ENCODE measurements at regions not wholly inside any gene's neighbourhood (a gene's known extent, or its start where the extent isn't known, plus 50 kb on each side); places are given as distances from the start of the nearest gene placed in this dataset.

- H3K4me1 Mint-ChIP-seq (ENCODE audit: insufficient read depth, unreplicated experiment): peaks cover 23% of the 10 kb centered on the region
- peak; percentile 38 for DNase-seq (ENCODE audit: unreplicated experiment)
- CTCF ChIA-PET: interaction anchor here (1.0 to 3.0 kb wide), 4 partner anchors 54 to 302 kb away, joined by 3 to 10 read pairs (median 6); no protein-coding TSS in a partner anchor
- no TSS peak for BruUV-seq (replicated peaks)
- intact Hi-C loops (cut with micrococcal nuclease): loop anchor here (2.0 kb wide), 1 partner anchor 301 kb away; no protein-coding TSS in a partner anchor
- H3K9me3 Mint-ChIP-seq (ENCODE audit: unreplicated experiment): no peaks in the 10 kb centered on the region
- no peak overlapping the region for H3K27ac Mint-ChIP-seq (ENCODE audit: low read depth, unreplicated experiment)
- no peak for TF ChIP-seq CTCF (IDR thresholded peaks at IDR 0.05; ENCODE audit: unreplicated experiment)
- H3K27me3 Mint-ChIP-seq (ENCODE audit: insufficient read depth, unreplicated experiment): no peaks in the 10 kb centered on the region
- no peaks in the 10 kb centered on the region for H3K36me3 Mint-ChIP-seq (ENCODE audit: insufficient read depth, unreplicated experiment)
- POLR2A ChIA-PET: no interaction called here
- H3K4me3 Mint-ChIP-seq (ENCODE audit: unreplicated experiment): no peak overlapping the region
Measured at GRCh38 chr6:100177956-100178355, 183.9 kb upstream of the MCHR2 start.

GRCh38 chr6:100176951-100177710 is 183.1 kb upstream of the MCHR2 start:
- H3K4me1 Mint-ChIP-seq (ENCODE audit: insufficient read depth, unreplicated experiment): peaks cover 24% of the 10 kb centered on the region
- intact Hi-C loops (cut with micrococcal nuclease): loop anchor here (2.0 kb wide), 1 partner anchor 302 kb away; no protein-coding TSS in a partner anchor
- H3K4me3 Mint-ChIP-seq (ENCODE audit: unreplicated experiment): no peak overlapping the region
- BruUV-seq (replicated peaks): no TSS peak
- H3K9me3 Mint-ChIP-seq (ENCODE audit: unreplicated experiment): no peaks in the 10 kb centered on the region
- ChIA-PET POLR2A (interaction anchor here (0.6 kb wide), 1 partner anchor 53 kb away, joined by 3 read pairs; no protein-coding TSS in a partner anchor), CTCF (interaction anchor here (0.7 to 3.0 kb wide), 16 partner anchors 14 to 303 kb away, joined by 3 to 11 read pairs (median 4); partner anchors contain the start of gene SIM1)
- no peaks in the 10 kb centered on the region for H3K27me3 Mint-ChIP-seq (ENCODE audit: insufficient read depth, unreplicated experiment)
- no peak for TF ChIP-seq CTCF (IDR thresholded peaks at IDR 0.05; ENCODE audit: unreplicated experiment)
- peak overlapping the region; percentile 88 for H3K27ac Mint-ChIP-seq (ENCODE audit: low read depth, unreplicated experiment)
- no peak for DNase-seq (ENCODE audit: unreplicated experiment)
- H3K36me3 Mint-ChIP-seq (ENCODE audit: insufficient read depth, unreplicated experiment): no peaks in the 10 kb centered on the region

GRCh38 chr6:100176311-100176950 is 182.4 kb upstream of the MCHR2 start:
- POLR2A ChIA-PET: interaction anchor here (0.6 to 1.2 kb wide), 2 partner anchors 54 to 55 kb away, joined by 3 read pairs; no protein-coding TSS in a partner anchor
- H3K27ac Mint-ChIP-seq (ENCODE audit: low read depth, unreplicated experiment): peak overlapping the region; percentile 88
- peak overlapping the region; percentile 23 for H3K4me3 Mint-ChIP-seq (ENCODE audit: unreplicated experiment)
- no peaks in the 10 kb centered on the region for H3K36me3 Mint-ChIP-seq (ENCODE audit: insufficient read depth, unreplicated experiment)
- BruUV-seq (replicated peaks): no TSS peak
- peak; percentile 62 for DNase-seq (ENCODE audit: unreplicated experiment)
- no peaks in the 10 kb centered on the region for H3K9me3 Mint-ChIP-seq (ENCODE audit: unreplicated experiment)
- CTCF ChIA-PET: interaction anchor here (0.6 to 3.0 kb wide), 18 partner anchors 13 to 477 kb away, joined by 3 to 11 read pairs (median 4); partner anchors contain the start of gene SIM1
- intact Hi-C loops (cut with micrococcal nuclease): loop anchor here (2.0 kb wide), 1 partner anchor 302 kb away; no protein-coding TSS in a partner anchor
- peak; percentile 27 for TF ChIP-seq CTCF (IDR thresholded peaks at IDR 0.05; ENCODE audit: unreplicated experiment)
- peaks cover 28% of the 10 kb centered on the region for H3K4me1 Mint-ChIP-seq (ENCODE audit: insufficient read depth, unreplicated experiment)
- no peaks in the 10 kb centered on the region for H3K27me3 Mint-ChIP-seq (ENCODE audit: insufficient read depth, unreplicated experiment)

GRCh38 chr6:100175814-100176310 is 181.8 kb upstream of the MCHR2 start:
- BruUV-seq (replicated peaks): no TSS peak
- Mint-ChIP-seq H3K9me3 (ENCODE audit: unreplicated experiment) (no peaks in the 10 kb centered on the region), H3K36me3 (ENCODE audit: insufficient read depth, unreplicated experiment) (no peaks in the 10 kb centered on the region), H3K4me1 (ENCODE audit: insufficient read depth, unreplicated experiment) (peaks cover 28% of the 10 kb centered on the region), H3K4me3 (ENCODE audit: unreplicated experiment) (peak overlapping the region; percentile 23), H3K27me3 (ENCODE audit: insufficient read depth, unreplicated experiment) (no peaks in the 10 kb centered on the region), H3K27ac (ENCODE audit: low read depth, unreplicated experiment) (peak overlapping the region; percentile 88)
- no peak for TF ChIP-seq CTCF (IDR thresholded peaks at IDR 0.05; ENCODE audit: unreplicated experiment)
- intact Hi-C loops (cut with micrococcal nuclease): loop anchor here (2.0 kb wide), 1 partner anchor 303 kb away; no protein-coding TSS in a partner anchor
- POLR2A ChIA-PET: interaction anchor here (0.7 to 1.2 kb wide), 2 partner anchors 13 to 55 kb away, joined by 3 read pairs; no protein-coding TSS in a partner anchor
- DNase-seq (ENCODE audit: unreplicated experiment): peak; percentile 90
- CTCF ChIA-PET: interaction anchor here (0.6 to 3.0 kb wide), 16 partner anchors 13 to 477 kb away, joined by 3 to 11 read pairs (median 4); partner anchors contain the start of gene SIM1

Measured in MCF 10A (cell line).